Lower leg skin (tissue), 3 donors: ENCODE measurements at regions not wholly inside any gene's neighbourhood (a gene's known extent, or its start where the extent isn't known, plus 50 kb on each side); places are given as distances from the start of the nearest gene placed in this dataset.

Experiments used
- POLR2A ChIP-seq, 2 donors: fragments of 450-650 bp; IDR thresholded peaks; one replicate each; pipeline ENCODE4 v1.6.1; 2016 to 2017; ENCODE audit warnings: antibody characterized with exemption in 2 of 2, mild to moderate bottlenecking in 1 of 2, moderate library complexity in 1 of 2
- TF ChIP-seq, protein P1 (sequence below), 3 donors: fragments of 450-650 bp; IDR thresholded peaks; one replicate each; pipeline ENCODE4 v1.5.1; 2016; ENCODE audit warnings: antibody characterized with exemption in 3 of 3, mild to moderate bottlenecking in 3 of 3, moderate library complexity in 2 of 3

DNA sequence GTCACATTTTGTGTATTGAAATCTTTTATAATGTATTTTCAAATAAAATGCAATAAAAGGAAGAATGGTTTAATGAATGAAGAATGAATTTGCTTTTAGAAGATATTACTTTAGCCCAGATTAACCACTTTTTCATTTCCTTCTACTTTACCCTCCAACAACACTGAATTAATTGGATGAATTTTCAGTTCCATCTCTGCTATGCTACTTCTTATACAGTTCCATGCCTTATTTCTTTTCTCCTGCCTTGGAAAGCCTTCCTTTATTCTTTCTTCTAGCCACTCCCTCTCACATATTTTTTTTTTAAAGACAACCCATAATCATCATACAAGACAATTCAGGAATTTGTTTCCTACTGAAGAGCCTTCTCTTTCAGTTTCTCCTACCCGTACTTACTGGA, 296.6 kb upstream of the TNC start:
- TF ChIP-seq, protein P1, sequence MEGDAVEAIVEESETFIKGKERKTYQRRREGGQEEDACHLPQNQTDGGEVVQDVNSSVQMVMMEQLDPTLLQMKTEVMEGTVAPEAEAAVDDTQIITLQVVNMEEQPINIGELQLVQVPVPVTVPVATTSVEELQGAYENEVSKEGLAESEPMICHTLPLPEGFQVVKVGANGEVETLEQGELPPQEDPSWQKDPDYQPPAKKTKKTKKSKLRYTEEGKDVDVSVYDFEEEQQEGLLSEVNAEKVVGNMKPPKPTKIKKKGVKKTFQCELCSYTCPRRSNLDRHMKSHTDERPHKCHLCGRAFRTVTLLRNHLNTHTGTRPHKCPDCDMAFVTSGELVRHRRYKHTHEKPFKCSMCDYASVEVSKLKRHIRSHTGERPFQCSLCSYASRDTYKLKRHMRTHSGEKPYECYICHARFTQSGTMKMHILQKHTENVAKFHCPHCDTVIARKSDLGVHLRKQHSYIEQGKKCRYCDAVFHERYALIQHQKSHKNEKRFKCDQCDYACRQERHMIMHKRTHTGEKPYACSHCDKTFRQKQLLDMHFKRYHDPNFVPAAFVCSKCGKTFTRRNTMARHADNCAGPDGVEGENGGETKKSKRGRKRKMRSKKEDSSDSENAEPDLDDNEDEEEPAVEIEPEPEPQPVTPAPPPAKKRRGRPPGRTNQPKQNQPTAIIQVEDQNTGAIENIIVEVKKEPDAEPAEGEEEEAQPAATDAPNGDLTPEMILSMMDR (IDR thresholded peaks at IDR 0.05), result no peak
- TF ChIP-seq POLR2A (IDR thresholded peaks at IDR 0.05), result no peak
